ENCODE measurements at regions not wholly inside any gene's neighbourhood (a gene's known extent, or its start where the extent isn't known, plus 50 kb on each side); places are given as distances from the start of the nearest gene placed in this dataset.
"Not testable (repeated sequence)": the region's sequence is repeated elsewhere in the genome, so short reads cannot be mapped to it uniquely, and the experiment has no call there.

DNA sequence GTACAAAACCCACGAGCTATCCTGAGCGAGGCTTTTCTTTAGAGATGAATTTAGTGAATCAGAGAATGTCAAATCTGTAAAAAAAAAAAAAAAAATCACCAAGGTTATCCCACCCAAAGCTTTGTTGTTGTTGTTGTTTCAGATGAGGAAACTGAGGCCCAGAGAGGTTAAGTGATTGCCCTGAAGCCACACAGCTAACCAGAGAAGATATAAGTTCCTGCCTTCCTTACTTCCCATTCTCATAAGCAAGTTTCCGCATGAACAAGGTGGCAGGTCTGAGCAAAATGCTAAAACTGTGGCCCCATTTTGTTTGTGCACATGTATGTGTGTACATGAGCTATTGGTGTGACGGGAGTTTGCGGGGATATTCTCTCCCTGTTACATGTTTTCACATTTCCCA is 352.1 kb upstream of the ZFHX3 start:
- intact Hi-C loops (cut with micrococcal nuclease), result no loop called here
- H3K4me3 ChIP-seq (ENCODE audit: low read length), result no peak overlapping the region
- H3K9ac ChIP-seq (ENCODE audit: low read length), result no peak overlapping the region
- H2AFZ ChIP-seq (ENCODE audit: low read length), result no peak overlapping the region
- ATAC-seq (no peak), DNase-seq (no peak)
- H3K79me2 ChIP-seq (ENCODE audit: low read length), result no peaks in the 10 kb centered on the region
- no peaks in the 10 kb centered on the region for H3K9me2 ChIP-seq (replicated peaks; ENCODE audit: low read length)
- no TSS peak for BruUV-seq (replicated peaks)
- H3K27me3 ChIP-seq (ENCODE audit: low read length), result peaks cover 26% of the 10 kb centered on the region
- TF ChIP-seq, protein P1, sequence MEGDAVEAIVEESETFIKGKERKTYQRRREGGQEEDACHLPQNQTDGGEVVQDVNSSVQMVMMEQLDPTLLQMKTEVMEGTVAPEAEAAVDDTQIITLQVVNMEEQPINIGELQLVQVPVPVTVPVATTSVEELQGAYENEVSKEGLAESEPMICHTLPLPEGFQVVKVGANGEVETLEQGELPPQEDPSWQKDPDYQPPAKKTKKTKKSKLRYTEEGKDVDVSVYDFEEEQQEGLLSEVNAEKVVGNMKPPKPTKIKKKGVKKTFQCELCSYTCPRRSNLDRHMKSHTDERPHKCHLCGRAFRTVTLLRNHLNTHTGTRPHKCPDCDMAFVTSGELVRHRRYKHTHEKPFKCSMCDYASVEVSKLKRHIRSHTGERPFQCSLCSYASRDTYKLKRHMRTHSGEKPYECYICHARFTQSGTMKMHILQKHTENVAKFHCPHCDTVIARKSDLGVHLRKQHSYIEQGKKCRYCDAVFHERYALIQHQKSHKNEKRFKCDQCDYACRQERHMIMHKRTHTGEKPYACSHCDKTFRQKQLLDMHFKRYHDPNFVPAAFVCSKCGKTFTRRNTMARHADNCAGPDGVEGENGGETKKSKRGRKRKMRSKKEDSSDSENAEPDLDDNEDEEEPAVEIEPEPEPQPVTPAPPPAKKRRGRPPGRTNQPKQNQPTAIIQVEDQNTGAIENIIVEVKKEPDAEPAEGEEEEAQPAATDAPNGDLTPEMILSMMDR (conservative IDR thresholded peaks at IDR 0.05; ENCODE audit: low read depth, low read length), result no peak
- no peak for TF ChIP-seq EZH2phosphoT487 (IDR thresholded peaks at IDR 0.05; ENCODE audit: borderline replicate concordance, low read length)
- no peak for TF ChIP-seq EZH2 (IDR thresholded peaks at IDR 0.05; ENCODE audit: low read length, unreplicated experiment)
- no peaks in the 10 kb centered on the region for H3K36me3 ChIP-seq (ENCODE audit: low read depth, low read length)
- H3F3A ChIP-seq (ENCODE audit: low read length, unreplicated experiment), result no peaks in the 10 kb centered on the region
- ChIA-PET POLR2A (ENCODE audit: unreplicated experiment) (interaction anchor here (0.5 kb wide), 1 partner anchor 585 kb away, joined by 8 read pairs; no protein-coding TSS in a partner anchor), CTCF (no interaction called here)
- H4K20me1 ChIP-seq (ENCODE audit: low read length), result no peaks in the 10 kb centered on the region
- no peak overlapping the region for H3K4me2 ChIP-seq (ENCODE audit: low read length)
- H3K4me1 ChIP-seq (ENCODE audit: insufficient read depth, low read length), result no peaks in the 10 kb centered on the region
- H3K27ac ChIP-seq (ENCODE audit: low read length), result no peak overlapping the region
- H3K9me3 ChIP-seq (ENCODE audit: low read length), result no peaks in the 10 kb centered on the region

DNA sequence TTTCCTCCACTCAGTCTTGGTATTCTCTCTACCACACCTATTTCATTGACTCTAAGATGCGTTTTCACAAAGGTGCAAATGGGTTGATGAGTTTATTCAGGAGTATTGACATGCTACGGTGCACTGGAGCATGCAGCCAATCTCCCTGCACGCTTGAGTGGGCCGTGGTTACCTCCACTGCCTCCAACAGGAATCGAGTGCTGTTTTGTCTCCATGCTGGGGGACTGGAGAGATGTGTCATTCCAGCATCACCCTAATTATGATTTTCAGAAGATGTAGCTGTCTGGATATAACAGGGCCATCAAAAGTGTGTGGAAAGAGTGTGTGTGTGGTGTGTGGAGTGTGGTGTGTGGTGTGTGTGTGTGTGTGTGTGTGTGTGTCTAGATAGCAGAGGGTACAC is 351.6 kb upstream of the ZFHX3 start:
- BruUV-seq (replicated peaks), result no TSS peak
- no peak overlapping the region for H3K4me3 ChIP-seq (ENCODE audit: low read length)
- ATAC-seq (no peak), DNase-seq (no peak)
- TF ChIP-seq EZH2phosphoT487 (IDR thresholded peaks at IDR 0.05; ENCODE audit: borderline replicate concordance, low read length), result no peak
- TF ChIP-seq EZH2 (IDR thresholded peaks at IDR 0.05; ENCODE audit: low read length, unreplicated experiment), result no peak
- TF ChIP-seq, protein P1 (conservative IDR thresholded peaks at IDR 0.05; ENCODE audit: low read depth, low read length), result no peak
- H3K4me2 ChIP-seq (ENCODE audit: low read length), result no peak overlapping the region
- intact Hi-C loops (cut with micrococcal nuclease), result no loop called here
- peaks cover 21% of the 10 kb centered on the region for H3K27me3 ChIP-seq (ENCODE audit: low read length)
- H3K36me3 ChIP-seq (ENCODE audit: low read depth, low read length), result no peaks in the 10 kb centered on the region
- CTCF ChIA-PET, result no interaction called here
- no peaks in the 10 kb centered on the region for H3K9me2 ChIP-seq (replicated peaks; ENCODE audit: low read length)
- no peaks in the 10 kb centered on the region for H3K4me1 ChIP-seq (ENCODE audit: insufficient read depth, low read length)
- H4K20me1 ChIP-seq (ENCODE audit: low read length), result no peaks in the 10 kb centered on the region
- no peaks in the 10 kb centered on the region for H3F3A ChIP-seq (ENCODE audit: low read length, unreplicated experiment)
- POLR2A ChIA-PET (ENCODE audit: unreplicated experiment), result interaction anchor here (0.5 kb wide), 1 partner anchor 585 kb away, joined by 8 read pairs; no protein-coding TSS in a partner anchor
- H3K27ac ChIP-seq (ENCODE audit: low read length), result no peak overlapping the region
- H2AFZ ChIP-seq (ENCODE audit: low read length), result no peak overlapping the region
- no peaks in the 10 kb centered on the region for H3K9me3 ChIP-seq (ENCODE audit: low read length)
- no peak overlapping the region for H3K9ac ChIP-seq (ENCODE audit: low read length)
- H3K79me2 ChIP-seq (ENCODE audit: low read length), result no peaks in the 10 kb centered on the region

DNA sequence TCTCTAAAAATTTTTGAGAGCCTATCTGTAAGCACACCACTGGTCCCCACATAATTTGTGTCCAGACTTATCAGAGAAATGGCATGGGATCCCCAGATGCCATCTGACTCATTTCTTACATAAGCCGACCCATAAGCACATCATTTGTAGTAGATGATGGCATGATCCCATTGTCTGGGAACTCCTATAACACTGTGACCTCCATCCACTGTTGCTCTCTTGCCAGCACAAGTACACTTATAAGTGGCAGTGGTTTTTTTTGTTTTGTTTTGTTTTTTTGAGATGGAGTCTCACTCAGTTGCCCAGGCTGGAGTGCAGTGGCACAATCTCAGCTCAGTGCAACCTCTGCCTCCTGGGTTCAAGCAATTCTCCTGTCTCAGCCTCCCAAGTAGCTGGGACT is 350.7 kb upstream of the ZFHX3 start:
- POLR2A ChIA-PET (ENCODE audit: unreplicated experiment); BruUV-seq (replicated peaks); H3K4me2 ChIP-seq (ENCODE audit: low read length): not testable (repeated sequence)

More for the DNA sequence above, 350.7 kb upstream of the ZFHX3 start:
- H3K9me3 ChIP-seq (ENCODE audit: low read length); H3K9ac ChIP-seq (ENCODE audit: low read length); H2AFZ ChIP-seq (ENCODE audit: low read length); H3K9me2 ChIP-seq (replicated peaks; ENCODE audit: low read length); H3K36me3 ChIP-seq (ENCODE audit: low read depth, low read length); H3K27ac ChIP-seq (ENCODE audit: low read length); H3K79me2 ChIP-seq (ENCODE audit: low read length); intact Hi-C loops (cut with micrococcal nuclease); CTCF ChIA-PET; H3K4me3 ChIP-seq (ENCODE audit: low read length); ATAC-seq; H3K4me1 ChIP-seq (ENCODE audit: insufficient read depth, low read length); DNase-seq; H3F3A ChIP-seq (ENCODE audit: low read length, unreplicated experiment); H4K20me1 ChIP-seq (ENCODE audit: low read length): not testable (repeated sequence)
- peaks cover 15% of the 10 kb centered on the region; the same call in 1 of the 2 replicates for H3K27me3 ChIP-seq (ENCODE audit: low read length)

All from PC-3 (cell line).